Nephron (organoid): ENCODE measurements at regions not wholly inside any gene's neighbourhood (a gene's known extent, or its start where the extent isn't known, plus 50 kb on each side); places are given as distances from the start of the nearest gene placed in this dataset.
"Not testable (repeated sequence)": the region's sequence is repeated elsewhere in the genome, so short reads cannot be mapped to it uniquely, and the experiment has no call there.

Experiments
- H3K27ac Mint-ChIP-seq, 3 experiments: 2 replicates each; pipeline ENCODE4 v1.8.0; 2020; ENCODE audit warnings: mixed read lengths in 3 of 3, mild to moderate bottlenecking in 2 of 3, moderate library complexity in 1 of 3
- H3K27me3 Mint-ChIP-seq: 2 replicates; pipeline ENCODE4 v1.8.0; 2021; ENCODE audit warnings: low read depth, mild to moderate bottlenecking, moderate library complexity, mixed read lengths
- H3K36me3 Mint-ChIP-seq: 2 replicates; pipeline ENCODE4 v1.8.0; 2020; ENCODE audit warnings: low read depth, mixed read lengths
- H3K4me1 Mint-ChIP-seq: 2 replicates; pipeline ENCODE4 v1.8.0; 2020; ENCODE audit warnings: mixed read lengths
- H3K4me3 Mint-ChIP-seq, 3 experiments: 2 replicates each; pipeline ENCODE4 v1.8.0; 2020; ENCODE audit warnings: mild to moderate bottlenecking in 3 of 3, mixed read lengths in 3 of 3, moderate library complexity in 2 of 3
- H3K9me3 Mint-ChIP-seq: 2 replicates; pipeline ENCODE4 v1.8.0; 2020; ENCODE audit warnings: mixed read lengths
- CTCF ChIP-seq, 3 experiments: fragments of 200-600 bp; sonication (generic); IDR thresholded peaks; one replicate each; pipeline ENCODE4 v1.5.0; 2021; ENCODE audit warnings: antibody characterized with exemption in 3 of 3; ENCODE audit not compliant: unreplicated experiment in 3 of 3

DNA sequence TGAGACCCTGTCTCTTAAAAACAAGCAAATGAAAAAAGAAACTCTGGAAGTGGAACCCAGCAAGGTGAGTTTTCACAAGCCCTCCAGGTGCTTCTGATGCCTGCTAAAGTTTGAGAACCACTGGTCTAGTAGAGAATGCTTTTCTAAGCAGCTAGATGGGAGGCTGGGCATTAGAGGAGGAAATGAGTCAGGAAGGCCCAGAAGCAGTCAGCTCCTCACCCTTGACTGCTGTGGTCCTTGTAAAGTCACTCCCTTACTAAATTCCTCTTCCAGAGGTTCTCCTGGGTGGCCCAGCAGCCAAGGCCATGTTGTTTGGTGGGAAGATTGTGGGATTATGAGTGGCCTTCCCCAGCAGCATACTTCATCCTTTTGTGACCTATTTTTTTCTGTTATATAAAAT, 52.0 kb upstream of the FYN start:
- Mint-ChIP-seq H3K4me1 (peaks cover 39% of the 10 kb centered on the region), H3K9me3 (no peaks in the 10 kb centered on the region), H3K27me3 (no peaks in the 10 kb centered on the region), H3K4me3 (no peak overlapping the region), H3K36me3 (no peaks in the 10 kb centered on the region), H3K27ac (no peak overlapping the region)
- TF ChIP-seq CTCF (IDR thresholded peaks at IDR 0.05; ENCODE audit: unreplicated experiment in 3 of 3): no peak

GRCh38 chr6:111926731-111927302, 53.6 kb upstream of the FYN start:
- Mint-ChIP-seq H3K4me3 (no peak overlapping the region), H3K27me3 (no peaks in the 10 kb centered on the region), H3K9me3 (peaks cover 6% of the 10 kb centered on the region), H3K4me1 (peaks cover 25% of the 10 kb centered on the region), H3K36me3 (peaks cover 4% of the 10 kb centered on the region), H3K27ac (no peak overlapping the region)
- TF ChIP-seq CTCF (IDR thresholded peaks at IDR 0.05; ENCODE audit: unreplicated experiment in 3 of 3): no peak

DNA sequence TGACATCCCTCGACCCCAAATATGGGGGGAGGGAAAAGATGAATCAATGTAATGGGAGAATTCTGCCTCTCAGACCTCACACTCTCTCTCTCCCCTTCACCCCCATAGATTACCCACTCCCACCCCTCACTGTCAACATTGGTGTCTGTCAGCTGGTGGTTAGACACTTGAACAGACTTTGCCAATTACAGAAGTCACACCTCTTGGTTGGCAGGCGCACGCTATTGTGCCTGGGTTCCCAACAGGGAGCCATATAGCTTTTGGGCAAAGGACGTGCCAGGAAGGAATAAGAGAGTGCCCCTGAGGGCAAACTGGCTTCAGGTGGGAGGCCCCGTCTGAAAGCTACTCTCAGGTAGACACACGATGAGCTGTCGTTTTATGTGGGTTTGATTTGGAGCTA, 54.1 kb upstream of the FYN start:
- peaks cover 11% of the 10 kb centered on the region for H3K9me3 Mint-ChIP-seq
- H3K27ac Mint-ChIP-seq: no peak overlapping the region

GRCh38 chr6:111928139-111928538, 54.9 kb upstream of the FYN start:
- Mint-ChIP-seq H3K27me3 (no peaks in the 10 kb centered on the region), H3K4me3 (no peak overlapping the region), H3K4me1 (peaks cover 13% of the 10 kb centered on the region), H3K36me3 (peaks cover 11% of the 10 kb centered on the region), H3K27ac (no peak overlapping the region), H3K9me3 (peaks cover 17% of the 10 kb centered on the region)
- no peak for TF ChIP-seq CTCF (IDR thresholded peaks at IDR 0.05; ENCODE audit: unreplicated experiment in 3 of 3)

More for the DNA sequence above, 54.1 kb upstream of the FYN start:
- TF ChIP-seq CTCF (IDR thresholded peaks at IDR 0.05; ENCODE audit: unreplicated experiment in 3 of 3): no peak
- Mint-ChIP-seq H3K4me3 (no peak overlapping the region), H3K27me3 (no peaks in the 10 kb centered on the region), H3K4me1 (peaks cover 20% of the 10 kb centered on the region), H3K36me3 (peaks cover 9% of the 10 kb centered on the region)

DNA sequence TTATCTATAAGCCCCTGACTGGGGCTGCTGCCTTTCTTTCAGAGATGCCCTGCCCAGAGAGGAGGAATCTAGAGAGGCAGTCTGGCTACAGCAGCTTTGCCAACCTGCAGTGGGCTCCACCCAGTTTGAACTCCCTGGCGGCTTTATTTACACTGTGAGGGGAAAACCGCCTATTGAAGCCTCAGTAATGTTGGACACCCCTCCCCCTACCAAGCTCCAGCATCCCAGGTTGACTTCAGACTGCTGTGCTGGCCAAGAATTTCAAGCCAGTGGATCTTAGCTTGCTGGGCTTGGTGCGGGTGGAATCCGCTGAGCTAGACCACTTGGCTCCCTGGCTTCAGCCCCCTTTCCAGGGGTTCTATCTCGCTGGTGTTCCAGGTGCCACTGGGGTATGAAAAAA, 61.4 kb upstream of the FYN start:
- H3K4me3 Mint-ChIP-seq, H3K4me1 Mint-ChIP-seq, H3K27ac Mint-ChIP-seq, H3K27me3 Mint-ChIP-seq: not testable (repeated sequence)
- H3K9me3 Mint-ChIP-seq: peaks cover 24% of the 10 kb centered on the region
- H3K36me3 Mint-ChIP-seq: peaks cover 11% of the 10 kb centered on the region

- no peaks in the 10 kb centered on the region for H3K4me1 Mint-ChIP-seq
- H3K9me3 Mint-ChIP-seq: peaks cover 22% of the 10 kb centered on the region
- no peak overlapping the region for H3K27ac Mint-ChIP-seq
- H3K4me3 Mint-ChIP-seq: no peak overlapping the region
- H3K27me3 Mint-ChIP-seq: peaks cover 3% of the 10 kb centered on the region
- H3K36me3 Mint-ChIP-seq: peaks cover 7% of the 10 kb centered on the region
- TF ChIP-seq CTCF (IDR thresholded peaks at IDR 0.05; ENCODE audit: unreplicated experiment in 3 of 3): no peak
Observed at GRCh38 chr6:111936718-111937117, 63.5 kb upstream of the FYN start.
